ENCODE measurements at regions not wholly inside any gene's neighbourhood (a gene's known extent, or its start where the extent isn't known, plus 50 kb on each side); places are given as distances from the start of the nearest gene placed in this dataset.

DNA sequence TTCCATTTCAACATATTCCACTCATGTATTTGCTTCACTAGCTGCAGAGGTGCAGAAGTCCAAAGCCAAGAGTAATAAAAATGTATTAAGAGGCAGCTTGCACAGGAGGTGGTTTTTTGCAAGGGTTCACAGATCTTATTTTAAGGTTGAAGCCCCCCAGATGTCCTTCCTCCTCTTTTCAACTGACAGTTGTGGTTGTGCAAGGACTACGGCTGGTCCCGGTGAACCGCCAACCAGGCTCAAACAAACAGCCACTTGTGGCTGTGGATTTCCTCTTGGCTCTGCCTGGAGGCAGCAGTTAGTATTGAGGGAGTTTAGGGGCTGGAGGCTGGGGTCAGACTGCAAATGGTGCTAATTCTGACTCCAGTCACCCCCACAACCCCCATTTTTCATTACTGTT is 240.7 kb upstream of the TBC1D5 start:
- Mint-ChIP-seq H3K4me3 (no peak overlapping the region), H3K4me1 (no peaks in the 10 kb centered on the region), H3K9me3 (no peaks in the 10 kb centered on the region), H3K27ac (no peak overlapping the region), H3K36me3 (no peaks in the 10 kb centered on the region), H3K27me3 (peaks cover 7 to 13% (median 8%) of the 10 kb centered on the region in 3 donors)
- ATAC-seq (ENCODE audit: low read depth in 2 of 2), result no peak
- DNase-seq, result no peak

DNA sequence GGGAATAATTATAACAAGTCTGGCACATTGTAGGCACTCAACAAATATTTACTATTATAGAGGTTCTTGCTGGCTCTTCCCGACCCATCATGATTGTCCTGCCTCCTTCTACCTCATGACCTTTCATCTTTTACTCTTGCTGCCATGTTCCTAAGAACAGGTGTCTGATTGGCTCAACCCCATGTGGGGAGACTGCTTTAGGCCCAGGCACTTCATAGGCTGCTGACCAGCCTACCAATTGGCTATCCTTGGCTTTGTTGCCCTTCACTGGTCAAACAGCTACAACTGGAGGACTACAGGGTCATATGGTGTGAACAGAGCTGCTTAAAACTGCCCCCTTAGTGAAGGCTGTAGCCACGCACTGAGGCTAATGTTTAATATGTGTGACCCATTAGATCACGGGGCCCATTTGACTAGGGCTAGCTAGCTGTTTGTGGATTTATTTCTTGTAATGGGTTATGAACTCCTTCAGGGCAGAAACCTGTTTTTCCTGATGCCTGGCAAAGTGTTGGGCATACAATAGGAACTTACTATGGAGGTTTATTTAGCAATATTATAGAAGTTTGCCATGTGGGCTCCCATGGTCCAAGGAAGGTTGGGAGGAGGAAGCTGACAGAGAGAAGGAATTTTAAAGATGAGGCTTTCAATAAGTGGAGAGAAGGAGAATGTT is 239.9 kb upstream of the TBC1D5 start:
- H3K4me1 Mint-ChIP-seq, result no peaks in the 10 kb centered on the region
- no peaks in the 10 kb centered on the region for H3K36me3 Mint-ChIP-seq
- no peaks in the 10 kb centered on the region for H3K9me3 Mint-ChIP-seq
- H3K27ac Mint-ChIP-seq, result no peak overlapping the region
- DNase-seq (no peak), ATAC-seq (ENCODE audit: low read depth in 2 of 2) (no peak)
- peaks cover 7 to 13% (median 8%) of the 10 kb centered on the region in 3 donors for H3K27me3 Mint-ChIP-seq
- no peak overlapping the region for H3K4me3 Mint-ChIP-seq

DNA sequence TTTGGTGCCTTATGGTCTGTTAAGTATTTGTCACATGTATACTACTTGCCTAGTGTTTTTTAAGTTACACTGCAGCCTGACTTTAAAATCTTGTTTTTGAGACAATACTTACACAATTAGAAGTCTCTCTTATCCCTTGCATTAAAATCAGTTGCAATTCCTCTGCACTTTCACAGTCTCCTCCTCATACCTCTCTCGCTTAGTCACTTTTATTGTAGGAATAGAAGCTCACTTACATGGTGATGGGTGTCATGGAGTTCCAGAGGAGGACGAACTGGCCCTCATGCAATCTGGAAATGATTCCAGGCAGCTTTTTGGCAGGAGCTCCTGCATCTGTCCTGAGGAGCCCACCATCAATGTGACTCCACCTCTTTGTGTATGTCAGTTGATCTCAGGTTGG is 238.4 kb upstream of the TBC1D5 start:
- peaks cover 7 to 13% (median 8%) of the 10 kb centered on the region in 3 donors for H3K27me3 Mint-ChIP-seq
- H3K9me3 Mint-ChIP-seq, result no peaks in the 10 kb centered on the region
- H3K27ac Mint-ChIP-seq, result no peak overlapping the region
- ATAC-seq (ENCODE audit: low read depth in 2 of 2) (no peak), DNase-seq (no peak)
- no peak overlapping the region for H3K4me3 Mint-ChIP-seq
- H3K4me1 Mint-ChIP-seq, result no peaks in the 10 kb centered on the region
- H3K36me3 Mint-ChIP-seq, result no peaks in the 10 kb centered on the region

DNA sequence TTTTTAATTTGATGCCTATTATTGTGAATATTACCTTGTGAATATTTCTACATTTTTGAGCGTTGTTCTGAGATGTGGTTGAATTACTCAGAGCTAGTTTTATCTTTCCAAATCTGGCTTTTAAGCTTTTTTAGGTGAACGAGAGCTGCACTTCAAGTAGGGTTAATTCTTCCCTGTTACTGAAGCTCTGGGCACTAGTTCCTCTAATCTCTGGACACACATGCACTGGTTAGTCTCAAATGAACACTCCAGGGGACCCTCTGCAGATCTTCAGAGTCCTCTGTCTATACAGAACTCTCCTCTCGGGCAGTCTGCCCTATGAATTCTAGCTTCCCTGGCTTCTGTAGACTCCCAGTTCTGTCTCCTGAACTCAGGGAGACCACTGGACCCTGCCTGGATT is 237.5 kb upstream of the TBC1D5 start:
- Mint-ChIP-seq H3K4me1 (no peaks in the 10 kb centered on the region), H3K27ac (no peak overlapping the region), H3K9me3 (no peaks in the 10 kb centered on the region), H3K4me3 (no peak overlapping the region), H3K36me3 (no peaks in the 10 kb centered on the region), H3K27me3 (peaks cover 7 to 13% (median 8%) of the 10 kb centered on the region in 3 donors)
- DNase-seq (no peak), ATAC-seq (ENCODE audit: low read depth in 2 of 2) (no peak)

DNA sequence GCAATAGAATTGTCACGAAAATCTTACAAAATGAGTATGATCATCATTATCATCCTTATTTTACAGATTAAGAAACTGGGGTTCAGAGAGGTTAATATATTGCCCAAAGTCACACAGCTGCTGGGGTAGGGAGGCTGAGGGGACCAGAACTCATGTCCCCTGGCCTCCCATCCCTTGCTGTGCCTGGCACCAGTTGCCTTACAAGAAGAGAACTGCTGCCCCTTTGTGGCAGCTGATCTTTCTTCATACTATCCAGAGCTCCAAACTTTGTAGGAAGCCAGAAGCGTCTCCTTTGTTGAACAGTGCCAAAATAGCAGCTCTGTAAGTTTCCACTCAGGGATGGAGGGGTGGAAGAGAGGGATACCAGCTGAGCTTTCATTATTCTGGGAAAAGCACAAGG is 236.8 kb upstream of the TBC1D5 start:
- H3K36me3 Mint-ChIP-seq, result no peaks in the 10 kb centered on the region
- ATAC-seq (ENCODE audit: low read depth in 2 of 2), result no peak

DNA sequence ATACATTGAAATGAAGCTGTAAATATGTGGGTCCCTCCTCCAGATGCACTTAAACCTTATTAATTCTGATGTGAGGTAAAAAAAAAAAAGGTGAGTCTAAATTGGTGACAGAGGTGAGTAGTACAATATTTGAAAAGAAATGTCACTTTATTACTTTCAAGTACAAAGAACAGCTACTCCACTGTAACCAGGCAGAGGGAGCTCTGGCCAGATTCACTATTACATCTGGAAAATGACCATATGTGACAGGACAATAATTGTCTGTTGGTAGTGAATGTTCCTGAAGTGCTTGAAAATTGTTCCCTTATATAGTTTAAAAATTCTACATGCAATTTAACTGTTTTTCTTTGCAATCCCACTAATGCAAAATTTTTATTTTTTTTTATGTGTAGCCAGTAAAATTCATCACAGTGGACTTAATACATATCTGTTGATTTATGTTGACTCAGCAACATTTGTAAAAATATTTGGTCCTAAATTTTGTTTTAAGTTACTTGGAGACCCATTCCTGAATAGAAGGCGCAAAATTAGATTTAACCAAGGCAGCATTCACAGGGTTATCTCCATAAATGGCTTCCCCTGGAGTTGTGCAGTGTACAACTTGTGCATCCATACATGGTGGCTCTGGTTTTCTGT is 231.9 kb upstream of the TBC1D5 start:
- DNase-seq (no peak), ATAC-seq (ENCODE audit: low read depth in 2 of 2) (no peak)
- H3K4me1 Mint-ChIP-seq, result no peaks in the 10 kb centered on the region
- H3K36me3 Mint-ChIP-seq, result no peaks in the 10 kb centered on the region
- no peak overlapping the region for H3K27ac Mint-ChIP-seq
- no peaks in the 10 kb centered on the region for H3K9me3 Mint-ChIP-seq
- H3K4me3 Mint-ChIP-seq, result no peak overlapping the region
- H3K27me3 Mint-ChIP-seq, result no peaks in the 10 kb centered on the region

More for the DNA sequence above, 236.8 kb upstream of the TBC1D5 start:
- peaks cover 7 to 13% (median 8%) of the 10 kb centered on the region in 3 donors for H3K27me3 Mint-ChIP-seq
- no peak for DNase-seq
- H3K4me3 Mint-ChIP-seq, result no peak overlapping the region
- H3K9me3 Mint-ChIP-seq, result no peaks in the 10 kb centered on the region
- H3K27ac Mint-ChIP-seq, result peak overlapping the region in 1 of 6 donors; percentile 81
- H3K4me1 Mint-ChIP-seq, result no peaks in the 10 kb centered on the region

DNA sequence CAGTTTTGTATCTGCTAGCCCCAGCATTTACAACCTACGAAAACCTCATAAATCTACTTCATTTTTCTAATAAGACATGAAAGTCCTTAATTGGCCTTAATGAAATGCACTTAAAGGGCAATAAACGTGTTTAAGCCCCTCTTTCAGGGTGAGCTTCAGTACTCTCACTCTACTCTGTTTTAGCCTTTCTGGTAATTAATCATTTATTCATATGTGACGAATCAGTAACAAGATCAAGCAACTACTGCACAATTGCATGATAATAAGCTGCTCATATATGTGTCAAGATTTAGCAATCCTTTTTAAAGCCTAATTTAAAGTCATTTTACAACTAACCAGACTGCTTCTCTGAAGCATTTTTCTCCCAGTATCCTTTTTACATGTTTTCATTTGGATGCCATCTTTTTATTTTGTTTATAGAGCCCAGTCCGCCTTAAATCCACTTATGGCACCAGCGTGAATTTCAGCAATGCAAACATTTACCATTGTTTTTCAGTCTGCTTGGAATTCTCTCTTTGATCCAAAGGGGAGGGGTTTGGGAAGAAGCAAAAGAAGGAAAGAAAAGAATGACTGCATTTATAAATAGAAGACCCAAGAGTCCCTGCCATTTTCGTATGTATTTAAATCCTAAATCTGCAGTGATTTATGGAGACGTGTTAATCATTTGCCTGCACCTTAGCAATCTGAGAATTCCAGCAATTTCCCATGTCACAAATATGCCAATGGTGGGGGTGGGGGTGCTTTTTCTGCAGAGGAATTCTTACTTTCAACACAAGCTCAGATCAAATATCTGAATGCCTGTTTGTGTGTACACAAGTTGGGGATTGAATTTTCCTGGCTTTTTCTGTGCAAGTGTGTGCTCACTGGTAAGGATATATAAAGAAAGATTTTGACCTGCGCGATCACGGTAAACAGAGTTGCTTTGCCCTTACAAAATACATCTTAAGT is 230.8 kb upstream of the TBC1D5 start:
- H3K36me3 Mint-ChIP-seq, result no peaks in the 10 kb centered on the region

DNA sequence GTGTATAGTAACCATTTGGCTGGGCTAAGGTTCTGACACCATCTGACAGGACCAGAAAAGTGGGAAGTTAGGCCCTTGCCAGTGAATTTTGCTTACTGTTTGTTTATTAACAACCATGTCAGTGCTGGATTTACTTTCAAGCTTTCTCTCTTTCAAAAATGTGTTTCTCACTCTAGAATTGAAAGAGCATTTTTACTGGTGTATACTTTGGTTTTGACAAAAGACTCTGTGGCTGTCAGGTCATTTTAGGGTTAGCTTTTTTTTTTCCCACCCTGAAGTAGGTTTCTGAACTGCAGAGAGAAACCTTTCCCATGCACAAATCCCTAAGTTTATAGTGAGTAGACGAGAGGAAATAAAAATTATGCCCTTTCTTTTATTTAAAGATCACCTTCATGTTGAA is 230.0 kb upstream of the TBC1D5 start:
- Mint-ChIP-seq H3K36me3 (no peaks in the 10 kb centered on the region), H3K4me1 (no peaks in the 10 kb centered on the region), H3K4me3 (no peak overlapping the region), H3K27me3 (no peaks in the 10 kb centered on the region), H3K27ac (no peak overlapping the region), H3K9me3 (no peaks in the 10 kb centered on the region)
- ATAC-seq (ENCODE audit: low read depth in 2 of 2) (no peak), DNase-seq (no peak)

More for the DNA sequence above, 230.8 kb upstream of the TBC1D5 start:
- ATAC-seq (ENCODE audit: low read depth in 2 of 2) (no peak), DNase-seq (no peak)
- Mint-ChIP-seq H3K4me3 (no peak overlapping the region), H3K27me3 (no peaks in the 10 kb centered on the region), H3K27ac (no peak overlapping the region), H3K9me3 (no peaks in the 10 kb centered on the region), H3K4me1 (no peaks in the 10 kb centered on the region)

DNA sequence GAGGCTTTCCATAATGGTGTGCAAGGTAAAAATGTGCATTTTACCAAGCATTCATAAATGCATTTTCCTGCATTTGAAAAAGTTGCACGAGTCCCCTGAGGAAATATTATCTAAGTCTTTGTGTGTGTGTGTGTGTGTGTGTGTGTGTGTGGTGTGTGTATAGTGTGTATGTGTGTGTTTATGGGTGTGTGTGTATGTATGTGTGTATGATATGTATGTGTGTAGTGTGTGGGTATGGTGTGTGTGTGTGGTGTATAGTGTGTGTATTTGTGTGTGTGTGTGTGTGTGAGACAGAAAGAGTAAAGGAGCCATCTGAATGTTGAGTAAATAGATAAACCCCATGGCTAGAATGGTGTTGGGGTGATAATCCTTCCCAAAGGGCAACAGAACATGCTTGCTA is 229.6 kb upstream of the TBC1D5 start:
- DNase-seq (no peak), ATAC-seq (ENCODE audit: low read depth in 2 of 2) (no peak)
- peak overlapping the region in 1 of 6 donors; percentile 26 for H3K27ac Mint-ChIP-seq
- no peaks in the 10 kb centered on the region for H3K27me3 Mint-ChIP-seq
- no peaks in the 10 kb centered on the region for H3K36me3 Mint-ChIP-seq
- H3K4me1 Mint-ChIP-seq, result no peaks in the 10 kb centered on the region
- H3K9me3 Mint-ChIP-seq, result no peaks in the 10 kb centered on the region
- H3K4me3 Mint-ChIP-seq, result no peak overlapping the region

DNA sequence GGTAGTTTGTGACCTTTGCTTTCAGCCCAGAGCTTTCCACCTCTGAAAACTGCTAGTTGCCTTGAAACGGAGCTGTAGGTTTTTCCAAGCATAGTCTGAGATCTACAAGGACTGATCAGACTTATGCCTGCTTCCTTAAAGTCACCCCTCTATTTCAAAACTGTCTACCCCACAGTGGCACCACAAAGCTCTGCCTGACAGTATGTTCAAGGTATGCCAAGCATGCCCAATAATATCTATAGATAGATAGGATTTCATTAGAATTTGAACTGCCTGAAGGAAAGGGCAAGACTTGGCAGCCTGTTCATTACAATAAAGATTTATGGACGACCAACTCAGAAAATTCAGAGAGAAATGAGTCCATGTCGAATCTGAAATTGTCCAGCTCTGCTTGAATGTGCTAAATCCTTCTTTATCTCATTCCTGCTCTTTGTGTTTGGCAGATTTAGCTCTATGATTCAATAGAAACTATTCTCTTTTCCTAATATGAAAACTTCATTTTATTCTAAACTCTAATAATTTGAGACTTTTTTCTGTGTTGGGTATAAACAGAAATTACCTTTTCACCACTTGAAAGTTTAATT is 227.6 kb upstream of the TBC1D5 start:
- DNase-seq (no peak), ATAC-seq (ENCODE audit: low read depth in 2 of 2) (no peak)
- Mint-ChIP-seq H3K9me3 (no peaks in the 10 kb centered on the region), H3K36me3 (no peaks in the 10 kb centered on the region), H3K4me1 (no peaks in the 10 kb centered on the region), H3K27me3 (no peaks in the 10 kb centered on the region), H3K27ac (no peak overlapping the region), H3K4me3 (no peak overlapping the region)

DNA sequence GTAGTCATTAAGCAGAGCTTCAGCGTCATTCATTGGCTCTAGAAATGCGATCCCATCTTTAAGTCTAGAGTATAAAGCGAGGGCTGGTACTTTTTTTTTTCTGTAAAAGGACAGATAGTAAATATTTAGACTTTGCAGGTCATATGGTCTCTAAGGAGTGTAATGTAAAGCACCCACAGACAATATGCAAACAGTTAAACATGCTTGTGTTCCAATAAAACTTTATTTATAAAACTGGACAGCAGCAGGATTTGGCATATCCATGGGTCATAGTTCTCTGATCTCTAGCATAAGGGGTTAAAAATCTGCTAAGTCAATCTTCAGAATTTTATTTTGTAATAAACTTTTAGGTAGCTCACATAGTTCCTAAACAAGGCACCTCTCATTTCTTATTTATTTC is 226.8 kb upstream of the TBC1D5 start:
- no peak overlapping the region for H3K4me3 Mint-ChIP-seq
- no peak for DNase-seq
- H3K36me3 Mint-ChIP-seq, result no peaks in the 10 kb centered on the region
- no peaks in the 10 kb centered on the region for H3K4me1 Mint-ChIP-seq
- no peaks in the 10 kb centered on the region for H3K9me3 Mint-ChIP-seq
- no peak for ATAC-seq (ENCODE audit: low read depth in 2 of 2)
- no peak overlapping the region for H3K27ac Mint-ChIP-seq
- no peaks in the 10 kb centered on the region for H3K27me3 Mint-ChIP-seq

DNA sequence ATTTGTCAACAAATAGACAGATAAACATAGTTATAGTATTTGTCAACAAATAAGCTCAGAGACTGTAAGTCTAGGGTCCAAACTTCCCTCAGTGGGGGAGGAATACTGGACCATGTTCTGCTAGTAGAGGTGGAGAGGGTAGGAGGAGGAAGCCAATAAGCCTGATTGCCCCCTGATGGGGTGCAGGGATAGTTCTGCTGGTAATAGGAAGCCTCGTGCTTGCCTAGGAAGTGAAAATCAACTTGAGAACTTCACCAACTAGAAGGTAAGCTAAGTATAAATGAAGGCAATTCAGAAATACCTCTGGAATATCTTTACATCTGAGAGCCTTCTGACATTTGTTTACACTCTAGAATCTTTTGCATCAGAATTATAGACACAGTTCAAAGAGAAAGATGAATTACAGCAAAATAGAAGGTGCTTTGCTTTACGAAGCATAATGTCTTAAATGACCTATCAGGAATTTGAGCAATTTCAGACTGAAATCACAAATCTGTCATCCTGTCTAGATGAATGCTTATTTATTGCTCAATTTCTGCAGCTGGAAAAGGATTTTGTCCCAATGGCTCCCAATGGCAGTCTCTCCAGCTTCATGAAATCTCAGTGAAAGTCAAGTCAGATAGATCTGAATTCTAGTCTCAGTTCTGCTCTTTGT is 225.6 kb upstream of the TBC1D5 start:
- H3K9me3 Mint-ChIP-seq, result no peaks in the 10 kb centered on the region
- ATAC-seq (ENCODE audit: low read depth in 2 of 2), result no peak
- no peaks in the 10 kb centered on the region for H3K4me1 Mint-ChIP-seq
- no peaks in the 10 kb centered on the region for H3K36me3 Mint-ChIP-seq
- no peak overlapping the region for H3K4me3 Mint-ChIP-seq
- H3K27me3 Mint-ChIP-seq, result no peaks in the 10 kb centered on the region
- no peak overlapping the region for H3K27ac Mint-ChIP-seq
- DNase-seq, result no peak

DNA sequence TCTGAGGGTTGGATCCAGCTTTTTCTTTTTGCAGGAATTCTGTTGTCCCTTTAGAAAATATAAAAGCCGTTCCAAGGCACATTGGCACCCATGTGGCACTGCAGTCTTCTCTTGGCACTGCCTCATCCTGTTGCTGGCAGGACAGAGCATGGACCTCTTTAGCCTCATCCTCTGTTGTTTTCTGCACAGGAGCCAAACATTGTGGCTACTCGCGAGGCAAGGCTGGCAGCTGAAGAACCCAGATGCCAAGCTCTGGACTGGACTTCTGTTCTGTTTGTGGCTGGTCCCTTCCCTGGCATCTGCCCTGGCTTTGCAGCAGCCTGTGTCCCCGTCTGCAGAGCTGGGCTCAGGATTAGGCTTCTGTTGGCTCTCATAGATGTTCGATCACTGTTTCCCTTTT is 224.7 kb upstream of the TBC1D5 start:
- ATAC-seq (ENCODE audit: low read depth in 2 of 2) (no peak), DNase-seq (no peak)
- H3K4me3 Mint-ChIP-seq, result no peak overlapping the region
- no peaks in the 10 kb centered on the region for H3K36me3 Mint-ChIP-seq
- no peaks in the 10 kb centered on the region for H3K27me3 Mint-ChIP-seq
- H3K4me1 Mint-ChIP-seq, result no peaks in the 10 kb centered on the region
- H3K9me3 Mint-ChIP-seq, result peaks cover 0 to 2% (median 0%) of the 10 kb centered on the region in 7 donors
- H3K27ac Mint-ChIP-seq, result no peak overlapping the region

All from naive B cell (primary cell).